Brain pericyte (primary cell): ENCODE measurements at regions not wholly inside any gene's neighbourhood (a gene's known extent, or its start where the extent isn't known, plus 50 kb on each side); places are given as distances from the start of the nearest gene placed in this dataset.
"Not testable (repeated sequence)": the region's sequence is repeated elsewhere in the genome, so short reads cannot be mapped to it uniquely, and the experiment has no call there.

Experiments used
- DNase-seq: peaks from one replicate; pipeline ENCODE4 v3.0.0-alpha.2; 2012; ENCODE audit warnings: low read depth, low spot score

GRCh38 chr7:46318276-46318675 lies 397.2 kb upstream of the IGFBP3 start:
- no peak for DNase-seq

DNA sequence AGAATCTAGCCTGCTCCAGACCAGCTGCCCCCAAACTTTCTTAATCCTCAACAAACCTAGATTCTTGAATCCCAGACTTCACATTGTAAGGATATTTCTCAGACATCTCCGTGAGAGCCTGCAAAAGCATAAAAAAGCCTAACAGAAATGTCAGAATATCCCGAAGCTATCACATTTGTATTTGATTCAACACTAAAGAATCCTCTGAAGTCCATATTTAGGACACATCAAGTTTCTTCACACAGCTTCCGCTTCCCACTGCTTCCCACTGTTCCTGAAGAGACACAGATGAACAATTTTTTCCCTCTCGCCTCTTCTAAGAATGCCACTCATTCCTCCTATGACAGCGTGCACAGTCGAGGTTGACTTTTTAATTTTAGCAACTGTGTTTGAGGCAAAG lies 396.2 kb upstream of the IGFBP3 start:
- DNase-seq = no peak

GRCh38 chr7:46315891-46316290 lies 394.8 kb upstream of the IGFBP3 start:
- DNase-seq = no peak

- DNase-seq = no peak
Observed at GRCh38 chr7:46301677-46302076, 380.6 kb upstream of the IGFBP3 start.

GRCh38 chr7:46297515-46297914 lies 376.4 kb upstream of the IGFBP3 start:
- no peak for DNase-seq

DNA sequence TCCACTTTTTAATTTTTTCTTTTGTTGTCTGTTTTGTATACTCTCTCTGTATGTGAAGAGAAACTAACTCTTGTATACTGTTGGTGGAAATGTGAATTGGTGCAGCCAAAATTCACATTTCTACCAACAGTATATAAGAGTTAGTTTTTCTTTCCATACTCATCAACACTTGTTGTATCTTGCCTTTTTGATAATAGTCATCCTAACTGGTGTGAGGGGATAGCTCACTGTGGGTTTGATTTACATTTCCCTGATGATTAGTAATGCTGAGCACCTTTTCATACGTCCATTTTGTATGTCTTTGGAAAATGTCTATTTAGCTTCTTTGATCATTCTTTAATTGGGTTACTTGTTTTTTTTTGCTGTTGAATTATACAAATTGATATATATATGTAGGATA lies 375.5 kb upstream of the IGFBP3 start:
- no peak for DNase-seq

GRCh38 chr7:46294381-46294780 lies 373.3 kb upstream of the IGFBP3 start:
- no peak for DNase-seq

DNA sequence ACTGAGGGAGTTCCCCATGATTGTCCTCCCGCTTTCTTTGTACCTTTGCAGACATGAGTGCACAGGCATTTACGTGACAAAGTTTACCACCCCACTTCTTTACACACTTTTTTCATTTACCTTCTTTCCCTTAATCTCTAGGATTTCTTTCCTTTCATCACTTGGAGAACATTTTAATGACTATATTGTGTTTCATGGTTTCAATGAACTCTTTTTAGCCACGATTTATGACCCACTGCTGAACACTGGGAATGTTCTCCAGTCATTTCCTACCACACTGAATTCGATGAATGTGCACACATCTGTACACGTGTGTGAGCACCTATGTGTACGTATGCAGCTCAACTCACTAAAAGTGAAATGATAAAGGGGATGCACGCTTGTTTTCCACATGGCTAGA lies 371.7 kb upstream of the IGFBP3 start:
- no peak for DNase-seq

DNA sequence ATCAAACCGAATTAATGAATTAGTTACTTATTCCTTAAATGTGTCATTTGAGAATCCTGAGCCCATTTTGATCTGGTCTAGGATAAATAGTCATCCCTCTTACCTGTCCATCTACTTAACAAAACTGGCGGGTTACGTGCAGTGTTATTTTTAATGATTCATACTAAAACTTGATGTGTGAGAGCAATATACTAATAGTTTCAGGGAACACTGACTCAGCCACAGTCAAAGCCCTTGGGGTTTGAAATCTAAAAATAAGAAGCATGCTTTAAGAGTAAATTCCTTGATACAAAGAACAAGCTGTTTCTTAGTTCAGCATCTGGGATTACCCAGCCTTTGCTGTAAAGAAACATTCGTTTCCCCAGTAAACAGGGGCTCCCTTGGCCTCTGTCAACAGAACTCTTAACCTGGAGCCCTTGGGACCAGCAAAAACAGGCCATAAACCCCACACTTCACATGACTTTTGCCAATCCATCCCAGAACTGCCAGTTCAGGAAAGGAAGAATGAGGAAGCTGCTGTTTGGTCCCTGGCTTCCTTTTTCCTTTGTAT lies 370.6 kb upstream of the IGFBP3 start:
- DNase-seq = peak; percentile 34

- DNase-seq = no peak
Observed at GRCh38 chr7:46291050-46291438, 370.0 kb upstream of the IGFBP3 start.

DNA sequence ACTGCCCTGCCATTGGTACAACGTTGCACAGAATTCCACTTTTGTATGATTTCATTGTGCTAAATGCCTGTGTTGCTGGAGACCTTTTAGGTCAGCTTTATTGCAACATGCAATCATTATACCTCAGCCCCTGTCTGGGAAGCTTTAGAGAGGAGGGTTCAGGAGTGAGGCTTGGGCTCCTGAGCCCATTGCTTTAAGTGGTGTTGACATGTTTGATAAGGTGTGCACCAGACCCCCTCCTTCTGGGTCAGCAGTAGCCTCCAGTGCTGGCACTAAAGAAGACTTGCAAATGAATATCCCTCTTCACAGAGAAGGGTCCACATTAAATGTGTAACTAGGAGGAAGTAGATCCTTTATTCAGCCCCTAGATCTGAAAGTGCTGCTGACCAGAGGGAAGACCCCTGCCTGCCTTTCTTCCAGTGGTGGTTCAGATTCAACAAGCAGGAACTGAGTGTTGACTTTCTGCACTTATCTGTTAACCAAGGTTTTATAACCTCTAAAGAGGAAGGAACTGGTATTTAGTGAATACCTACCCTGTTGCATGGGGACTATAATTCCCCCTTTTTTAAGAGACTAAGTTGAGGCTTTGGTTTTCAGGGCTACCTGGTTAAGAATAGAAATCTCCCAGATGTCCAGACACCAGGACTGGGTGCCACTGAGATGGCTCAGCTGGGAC lies 369.4 kb upstream of the IGFBP3 start:
- DNase-seq = no peak

DNA sequence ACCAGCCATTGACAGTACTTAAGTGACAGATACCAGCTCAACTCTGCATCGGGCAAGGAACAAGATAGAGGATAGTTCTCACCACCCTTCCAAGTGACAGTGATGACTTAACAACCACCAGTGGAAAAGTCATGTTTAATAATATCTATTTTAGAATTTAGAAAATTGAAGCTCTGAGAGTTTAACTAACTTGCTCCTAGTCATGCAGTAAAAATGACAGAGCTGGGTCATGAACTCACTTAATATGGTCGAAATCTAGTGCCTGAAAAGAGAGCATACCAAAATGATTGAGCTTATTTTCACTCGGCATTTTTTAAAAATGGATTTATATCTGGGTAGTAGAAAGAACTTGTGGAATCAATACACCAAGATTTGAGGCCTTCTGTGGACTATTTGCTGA lies 367.8 kb upstream of the IGFBP3 start:
- no peak for DNase-seq

- no peak for DNase-seq
Observed at GRCh38 chr7:46288010-46288409, 366.9 kb upstream of the IGFBP3 start.

DNA sequence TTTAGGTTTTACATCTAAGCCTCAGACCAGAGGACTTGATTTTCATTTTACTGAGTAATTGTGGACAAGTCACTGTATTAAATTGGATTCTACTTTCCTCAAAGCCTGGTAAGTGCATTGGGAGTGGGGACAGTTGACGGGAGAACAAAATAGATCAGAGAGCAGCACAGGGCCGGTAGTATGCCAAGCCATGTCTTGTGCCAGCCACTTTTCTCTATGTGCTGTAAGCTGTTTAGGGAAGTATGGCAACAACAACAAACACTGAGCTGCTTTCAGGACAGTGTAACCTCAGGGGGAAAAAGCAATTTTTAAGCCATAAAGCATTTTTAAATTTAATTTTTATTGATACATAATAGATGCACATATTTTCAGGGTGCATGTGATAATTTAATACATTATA lies 365.9 kb upstream of the IGFBP3 start:
- DNase-seq = no peak

DNA sequence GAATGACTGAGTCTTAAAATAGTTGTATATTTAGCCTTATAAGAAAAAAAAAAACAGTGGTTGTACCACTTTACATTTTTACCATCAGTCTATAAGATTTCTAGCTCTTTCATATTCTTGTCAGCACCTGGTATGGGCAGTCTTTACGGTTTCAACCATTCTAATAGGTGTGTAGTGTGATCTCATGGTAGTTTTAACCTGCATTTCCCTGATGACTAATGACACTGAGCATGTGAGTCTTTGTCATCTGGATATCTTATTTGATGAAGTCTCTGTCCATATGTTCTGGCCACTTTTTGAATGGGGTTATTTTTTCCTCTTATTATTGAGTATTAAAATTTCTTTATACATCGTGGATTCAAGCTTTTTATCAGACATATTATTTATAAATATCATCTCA lies 365.3 kb upstream of the IGFBP3 start:
- DNase-seq = no peak

DNA sequence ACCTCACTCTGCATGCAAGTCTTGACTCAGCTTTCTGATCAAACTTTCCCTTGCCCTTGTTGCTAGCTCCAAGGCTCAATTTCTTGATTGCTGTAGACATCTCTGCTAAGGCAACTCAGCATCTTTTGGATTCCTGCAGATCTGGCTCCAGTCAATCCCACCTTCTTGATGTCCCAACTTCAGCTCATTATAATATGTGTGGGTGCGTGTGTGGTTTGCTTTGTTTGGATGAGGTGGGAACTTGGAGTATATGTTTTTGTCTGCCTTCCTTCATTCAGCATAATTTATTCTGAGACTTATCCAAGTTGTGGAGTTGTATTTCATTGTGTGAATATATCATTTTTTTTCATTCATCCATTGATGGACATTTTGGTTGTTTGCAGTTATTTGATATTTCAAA lies 364.8 kb upstream of the IGFBP3 start:
- no peak for DNase-seq

DNA sequence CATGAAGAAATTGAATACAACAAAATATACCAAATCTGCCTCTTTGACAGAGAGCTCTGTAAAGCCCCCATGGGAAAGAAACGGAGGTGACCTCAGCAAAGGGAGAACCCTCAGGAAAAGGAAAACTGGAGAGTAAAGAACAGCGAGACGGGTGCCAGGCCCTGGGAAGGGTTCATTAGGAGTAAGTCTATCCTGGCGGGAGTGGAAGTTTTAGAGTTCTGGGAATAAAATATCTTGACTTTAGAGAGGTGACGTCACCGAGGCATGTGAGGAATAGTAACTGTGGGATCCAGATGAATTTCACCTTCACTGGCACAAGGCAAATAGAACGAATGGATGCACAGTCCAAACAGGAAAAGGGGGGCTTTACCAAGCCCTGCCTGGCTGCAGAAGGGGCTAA lies 362.8 kb upstream of the IGFBP3 start:
- no peak for DNase-seq

- no peak for DNase-seq
Observed at GRCh38 chr7:46282155-46282554, 361.1 kb upstream of the IGFBP3 start.

- DNase-seq = no peak
Observed at GRCh38 chr7:46281071-46281470, 360.0 kb upstream of the IGFBP3 start.

GRCh38 chr7:46279290-46279689 lies 358.2 kb upstream of the IGFBP3 start:
- DNase-seq = no peak

DNA sequence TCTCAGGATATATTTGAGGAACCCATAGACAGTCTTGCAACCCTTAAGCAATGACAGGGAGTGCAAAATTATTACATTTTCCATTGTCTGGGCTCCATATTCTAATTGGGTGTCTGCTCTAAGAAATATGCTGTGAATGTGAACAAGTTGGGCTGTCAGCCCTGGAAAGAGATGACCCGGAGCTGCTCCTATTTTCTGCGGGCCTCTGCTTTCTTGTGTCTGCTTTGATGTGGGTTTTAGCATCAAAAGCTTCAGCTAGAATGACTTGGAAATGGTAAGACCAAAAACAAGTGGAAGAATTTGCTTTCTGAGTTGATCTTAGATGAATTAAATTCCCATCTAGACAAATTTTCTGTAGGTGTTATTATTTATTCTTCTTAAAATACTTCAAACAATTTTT lies 343.6 kb upstream of the IGFBP3 start:
- DNase-seq = no peak

GRCh38 chr7:46261638-46262037 lies 340.6 kb upstream of the IGFBP3 start:
- not testable (repeated sequence) for DNase-seq

DNA sequence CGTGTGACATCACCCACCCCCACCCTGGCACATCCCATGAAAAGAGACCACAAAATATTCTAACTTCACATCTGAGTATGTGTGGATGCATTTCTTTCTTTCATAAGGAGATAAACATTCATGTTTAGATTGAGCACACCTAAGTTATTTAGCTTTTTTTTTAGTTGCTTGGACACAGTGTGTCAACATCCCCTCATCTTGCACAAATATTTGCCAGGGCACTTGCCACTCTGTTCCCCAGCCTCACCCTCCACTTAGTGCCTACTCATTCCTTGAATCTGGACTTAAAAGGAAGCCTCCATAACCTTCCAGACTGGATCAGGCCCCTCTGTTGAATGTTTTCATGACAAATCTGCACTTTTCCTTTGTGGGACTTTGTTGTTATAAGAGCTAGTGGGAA lies 338.9 kb upstream of the IGFBP3 start:
- no peak for DNase-seq
